ENCODE measurements at regions not wholly inside any gene's neighbourhood (a gene's known extent, or its start where the extent isn't known, plus 50 kb on each side); places are given as distances from the start of the nearest gene placed in this dataset.

DNA sequence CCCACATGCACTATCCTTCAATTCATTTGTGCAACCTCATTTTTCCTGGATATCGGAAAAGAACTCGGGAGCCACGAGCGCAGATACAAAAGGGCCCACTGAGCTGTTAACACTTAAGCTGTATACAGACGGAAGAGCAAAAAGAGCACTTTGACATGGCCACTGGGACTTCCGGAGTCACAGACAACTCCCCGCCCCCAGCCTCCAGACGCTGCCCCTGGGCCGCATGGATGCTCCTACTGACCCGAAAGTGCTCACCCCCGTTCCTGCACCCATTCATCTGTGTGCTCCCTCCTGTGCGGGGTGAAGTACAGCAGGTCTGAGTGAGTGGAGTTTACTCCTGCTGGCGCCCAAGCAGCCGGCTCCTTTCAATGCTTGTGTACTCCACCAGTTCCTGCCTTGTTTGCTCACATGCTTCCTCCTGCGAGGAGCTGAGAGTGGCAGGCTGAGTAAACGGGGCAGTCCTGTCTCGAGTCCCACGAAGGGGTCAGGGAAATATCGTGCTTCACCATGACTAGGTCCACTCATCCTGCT, 901.0 kb upstream of the CTNND2 start:
- H3K79me2 ChIP-seq (ENCODE audit: control insufficient read depth, insufficient read depth, low read length, unreplicated experiment): no peaks in the 10 kb centered on the region
- no peak overlapping the region for H3K27ac ChIP-seq (ENCODE audit: low read depth, low read length)
- H3K4me3 ChIP-seq (ENCODE audit: low read depth, low read length): no peak overlapping the region
- no peak overlapping the region for H2AFZ ChIP-seq (ENCODE audit: low read length, unreplicated experiment)
- H3K36me3 ChIP-seq (ENCODE audit: insufficient read depth, low read length): no peaks in the 10 kb centered on the region
- H3K4me1 ChIP-seq (ENCODE audit: control insufficient read depth, insufficient read depth, low read length, unreplicated experiment): no peaks in the 10 kb centered on the region
- H3K27me3 ChIP-seq (ENCODE audit: insufficient read depth, low read length): no peaks in the 10 kb centered on the region

DNA sequence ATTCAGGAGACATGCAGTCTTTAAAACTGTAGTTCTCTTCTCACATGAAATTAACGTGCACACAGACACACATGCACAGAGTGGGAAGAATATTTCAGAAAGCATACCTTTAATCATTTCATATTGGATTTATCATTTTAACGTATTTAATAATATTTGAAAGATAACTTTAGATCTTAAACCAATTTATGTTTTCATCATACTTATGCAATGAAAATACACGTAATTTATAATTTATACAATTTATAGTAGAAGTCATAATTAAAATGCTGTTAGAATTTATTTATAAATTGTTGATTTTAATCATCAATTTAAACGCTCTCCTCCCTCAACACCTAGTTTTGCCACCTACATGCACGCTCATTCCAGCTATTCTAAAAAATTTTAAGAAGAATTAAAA, 894.9 kb upstream of the CTNND2 start:
- H3K27me3 ChIP-seq (ENCODE audit: insufficient read depth, low read length): no peaks in the 10 kb centered on the region
- H2AFZ ChIP-seq (ENCODE audit: low read length, unreplicated experiment): no peak overlapping the region
- H3K36me3 ChIP-seq (ENCODE audit: insufficient read depth, low read length): no peaks in the 10 kb centered on the region
- H3K79me2 ChIP-seq (ENCODE audit: control insufficient read depth, insufficient read depth, low read length, unreplicated experiment): no peaks in the 10 kb centered on the region
- no peak overlapping the region for H3K27ac ChIP-seq (ENCODE audit: low read depth, low read length)
- no peak overlapping the region for H3K4me3 ChIP-seq (ENCODE audit: low read depth, low read length)
- H3K4me1 ChIP-seq (ENCODE audit: control insufficient read depth, insufficient read depth, low read length, unreplicated experiment): no peaks in the 10 kb centered on the region

DNA sequence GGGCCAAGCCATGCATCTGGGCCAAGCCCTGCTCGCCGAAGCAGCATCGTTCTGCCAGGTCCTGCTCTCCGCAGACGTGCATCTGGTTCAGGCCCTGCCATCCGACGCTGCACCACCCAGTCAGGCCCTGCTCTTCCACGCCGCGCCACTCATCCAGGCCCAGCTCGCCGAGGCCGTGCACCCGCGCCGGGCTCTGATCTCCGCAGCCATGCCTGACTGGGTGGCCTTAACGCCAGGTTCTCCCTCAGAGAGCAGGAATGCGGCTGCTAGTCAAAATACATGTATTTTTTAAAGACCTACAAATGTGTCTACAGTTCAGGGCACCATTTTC, 891.1 kb upstream of the CTNND2 start:
- Histone ChIP-seq H3K27ac (ENCODE audit: low read depth, low read length) (no peak overlapping the region), H2AFZ (ENCODE audit: low read length, unreplicated experiment) (no peak overlapping the region), H3K27me3 (ENCODE audit: insufficient read depth, low read length) (no peaks in the 10 kb centered on the region), H3K79me2 (ENCODE audit: control insufficient read depth, insufficient read depth, low read length, unreplicated experiment) (no peaks in the 10 kb centered on the region), H3K36me3 (ENCODE audit: insufficient read depth, low read length) (no peaks in the 10 kb centered on the region), H3K4me1 (ENCODE audit: control insufficient read depth, insufficient read depth, low read length, unreplicated experiment) (no peaks in the 10 kb centered on the region), H3K4me3 (ENCODE audit: low read depth, low read length) (no peak overlapping the region)

DNA sequence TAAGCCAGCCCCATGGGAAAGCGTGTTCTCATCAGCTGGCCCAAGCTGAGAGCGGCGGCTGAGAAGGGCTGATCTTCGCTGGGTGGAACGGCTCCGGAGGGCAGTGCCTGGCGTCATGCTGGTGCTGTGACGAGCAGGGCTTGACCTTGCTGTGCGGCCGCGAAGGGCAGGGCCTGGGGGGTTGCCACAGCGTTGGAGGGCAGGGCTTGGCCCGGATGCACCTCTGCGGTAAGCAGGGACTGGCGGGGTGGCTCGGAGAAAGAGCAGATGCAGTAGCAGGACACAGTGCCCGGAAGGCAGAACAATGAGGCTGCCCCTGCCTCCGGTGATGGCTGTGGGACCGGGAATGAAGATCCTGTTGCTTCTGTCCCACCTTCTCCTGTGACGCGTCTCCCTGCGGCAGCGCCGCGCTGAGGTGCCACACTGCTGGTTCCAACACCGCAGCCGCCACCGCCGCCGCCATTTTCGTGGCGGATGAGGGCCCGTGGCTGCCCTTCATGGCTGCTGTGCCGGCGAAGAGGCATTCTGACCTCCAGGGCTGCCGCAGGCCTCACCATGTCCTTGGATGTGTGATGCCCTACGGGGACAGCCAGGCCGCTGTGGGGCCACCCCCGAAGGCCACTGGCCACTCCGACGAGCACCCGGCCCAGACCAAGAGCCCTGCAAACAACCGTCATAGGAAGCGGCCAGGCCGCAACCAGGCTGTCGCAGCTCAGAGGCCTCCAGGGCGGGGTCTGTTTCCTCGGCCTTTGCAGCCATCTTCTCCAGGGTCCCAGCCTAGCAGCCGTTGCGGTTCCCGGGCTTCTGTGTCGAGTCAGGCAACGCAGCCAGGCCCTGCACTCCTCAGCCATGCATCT, 890.5 kb upstream of the CTNND2 start:
- Histone ChIP-seq H3K4me1 (ENCODE audit: control insufficient read depth, insufficient read depth, low read length, unreplicated experiment) (no peaks in the 10 kb centered on the region), H3K79me2 (ENCODE audit: control insufficient read depth, insufficient read depth, low read length, unreplicated experiment) (no peaks in the 10 kb centered on the region), H2AFZ (ENCODE audit: low read length, unreplicated experiment) (no peak overlapping the region), H3K27me3 (ENCODE audit: insufficient read depth, low read length) (no peaks in the 10 kb centered on the region), H3K4me3 (ENCODE audit: low read depth, low read length) (no peak overlapping the region), H3K36me3 (ENCODE audit: insufficient read depth, low read length) (no peaks in the 10 kb centered on the region), H3K27ac (ENCODE audit: low read depth, low read length) (no peak overlapping the region)

DNA sequence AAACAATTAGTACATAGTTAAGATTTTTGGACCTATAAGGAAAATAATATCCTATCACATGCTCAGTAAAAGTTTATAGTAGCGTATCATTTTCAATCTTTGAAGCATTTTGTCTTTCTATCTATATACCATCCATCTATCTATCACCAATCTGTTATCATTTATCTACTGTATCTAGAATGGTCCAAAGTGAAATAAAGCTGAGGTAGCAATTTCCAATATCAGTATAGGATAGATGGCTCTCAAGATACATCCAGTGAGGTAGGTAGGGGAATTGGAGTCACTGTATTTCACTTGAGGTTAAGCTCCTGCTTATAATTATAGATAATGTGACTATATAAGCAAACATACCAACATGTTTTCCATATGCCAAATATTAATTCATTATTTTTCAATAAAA, 889.1 kb upstream of the CTNND2 start:
- H2AFZ ChIP-seq (ENCODE audit: low read length, unreplicated experiment): no peak overlapping the region
- no peaks in the 10 kb centered on the region for H3K36me3 ChIP-seq (ENCODE audit: insufficient read depth, low read length)
- H3K79me2 ChIP-seq (ENCODE audit: control insufficient read depth, insufficient read depth, low read length, unreplicated experiment): no peaks in the 10 kb centered on the region
- no peaks in the 10 kb centered on the region for H3K27me3 ChIP-seq (ENCODE audit: insufficient read depth, low read length)
- H3K4me3 ChIP-seq (ENCODE audit: low read depth, low read length): no peak overlapping the region
- H3K4me1 ChIP-seq (ENCODE audit: control insufficient read depth, insufficient read depth, low read length, unreplicated experiment): no peaks in the 10 kb centered on the region
- H3K27ac ChIP-seq (ENCODE audit: low read depth, low read length): no peak overlapping the region

DNA sequence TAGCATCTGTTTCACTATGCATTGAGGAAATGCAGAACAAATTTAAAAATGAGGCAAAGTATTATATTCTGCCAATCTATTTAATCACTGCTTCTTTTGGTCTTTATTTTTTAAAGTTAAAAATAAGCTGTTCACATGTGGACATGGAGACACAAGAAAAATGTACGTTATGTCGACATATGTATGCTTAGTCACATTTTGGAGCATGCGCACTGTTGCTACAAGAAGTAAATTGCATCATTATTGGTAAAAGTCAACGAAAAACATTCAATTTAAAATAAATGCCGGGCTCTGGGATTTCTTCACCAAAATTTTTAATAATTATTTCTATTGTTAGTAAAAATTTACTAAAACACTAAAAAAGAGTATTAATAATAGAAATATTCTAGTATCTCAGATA, 876.3 kb upstream of the CTNND2 start:
- Histone ChIP-seq H3K4me3 (ENCODE audit: low read depth, low read length) (no peak overlapping the region), H2AFZ (ENCODE audit: low read length, unreplicated experiment) (no peak overlapping the region), H3K4me1 (ENCODE audit: control insufficient read depth, insufficient read depth, low read length, unreplicated experiment) (no peaks in the 10 kb centered on the region), H3K79me2 (ENCODE audit: control insufficient read depth, insufficient read depth, low read length, unreplicated experiment) (no peaks in the 10 kb centered on the region), H3K27me3 (ENCODE audit: insufficient read depth, low read length) (no peaks in the 10 kb centered on the region), H3K27ac (ENCODE audit: low read depth, low read length) (no peak overlapping the region), H3K36me3 (ENCODE audit: insufficient read depth, low read length) (no peaks in the 10 kb centered on the region)

DNA sequence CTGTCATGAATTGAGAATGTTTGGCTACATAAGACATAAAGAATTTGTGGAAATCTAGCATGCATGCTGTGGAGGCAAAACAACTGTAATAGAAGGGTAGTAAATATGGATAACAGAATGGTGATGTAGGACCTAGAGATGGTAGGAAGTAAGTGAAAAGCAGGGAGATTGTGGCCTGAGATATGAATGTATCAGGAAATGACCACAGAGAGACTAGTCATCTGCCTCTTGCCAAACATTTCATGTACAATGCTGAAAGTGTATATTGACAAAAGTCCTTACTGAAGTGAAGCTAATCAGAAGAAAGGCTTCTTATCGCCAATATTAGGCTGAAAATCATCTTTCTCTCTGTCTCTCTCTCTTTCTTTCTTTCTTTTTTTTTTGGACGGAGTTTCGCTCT, 873.1 kb upstream of the CTNND2 start:
- Histone ChIP-seq H3K4me3 (ENCODE audit: low read depth, low read length) (no peak overlapping the region), H3K27me3 (ENCODE audit: insufficient read depth, low read length) (no peaks in the 10 kb centered on the region), H3K79me2 (ENCODE audit: control insufficient read depth, insufficient read depth, low read length, unreplicated experiment) (no peaks in the 10 kb centered on the region)

DNA sequence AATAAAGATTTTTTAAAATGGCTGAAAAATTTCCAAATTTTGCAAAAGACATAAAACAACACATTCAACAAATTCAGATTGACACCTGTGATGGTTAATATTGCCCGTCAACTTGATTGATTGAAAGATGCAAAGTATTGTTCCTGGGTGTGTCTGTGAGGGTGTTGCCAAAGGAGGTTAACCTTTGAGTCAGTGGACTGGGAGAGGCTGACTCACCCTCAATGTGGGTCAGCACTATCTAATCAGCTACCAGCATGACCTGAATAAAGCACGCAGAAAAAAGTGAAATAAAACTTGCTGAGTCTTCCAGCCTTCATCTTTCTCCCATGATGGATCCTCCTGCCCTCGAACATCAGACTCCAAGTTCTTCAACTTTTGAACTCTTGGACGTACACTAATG, 868.0 kb upstream of the CTNND2 start:
- H3K79me2 ChIP-seq (ENCODE audit: control insufficient read depth, insufficient read depth, low read length, unreplicated experiment): no peaks in the 10 kb centered on the region
- no peaks in the 10 kb centered on the region for H3K4me1 ChIP-seq (ENCODE audit: control insufficient read depth, insufficient read depth, low read length, unreplicated experiment)
- H3K36me3 ChIP-seq (ENCODE audit: insufficient read depth, low read length): no peaks in the 10 kb centered on the region
- H2AFZ ChIP-seq (ENCODE audit: low read length, unreplicated experiment): no peak overlapping the region
- H3K4me3 ChIP-seq (ENCODE audit: low read depth, low read length): no peak overlapping the region
- no peak overlapping the region for H3K27ac ChIP-seq (ENCODE audit: low read depth, low read length)
- H3K27me3 ChIP-seq (ENCODE audit: insufficient read depth, low read length): no peaks in the 10 kb centered on the region

More for the DNA sequence above, 873.1 kb upstream of the CTNND2 start:
- no peak overlapping the region for H2AFZ ChIP-seq (ENCODE audit: low read length, unreplicated experiment)
- no peaks in the 10 kb centered on the region for H3K4me1 ChIP-seq (ENCODE audit: control insufficient read depth, insufficient read depth, low read length, unreplicated experiment)
- no peak overlapping the region for H3K27ac ChIP-seq (ENCODE audit: low read depth, low read length)
- H3K36me3 ChIP-seq (ENCODE audit: insufficient read depth, low read length): no peaks in the 10 kb centered on the region

DNA sequence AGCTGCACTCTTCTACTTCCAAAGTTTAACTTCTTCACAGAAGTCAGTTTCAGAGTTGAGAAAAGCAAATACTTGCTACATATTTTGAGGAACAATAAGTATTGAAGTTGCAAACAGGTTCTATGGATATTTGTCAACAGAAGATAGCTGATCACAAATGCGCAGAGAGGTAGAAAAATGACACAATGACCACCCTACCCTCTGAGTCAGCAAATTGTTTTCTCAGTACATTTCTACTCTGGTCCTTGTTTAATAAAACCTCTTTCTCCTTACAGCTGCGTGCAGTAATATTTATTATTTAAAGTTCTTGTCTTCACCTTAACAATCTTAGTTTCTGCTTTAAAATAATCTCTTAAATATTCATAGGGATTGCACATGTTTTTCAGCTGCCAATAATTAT, 855.1 kb upstream of the CTNND2 start:
- no peaks in the 10 kb centered on the region for H3K79me2 ChIP-seq (ENCODE audit: control insufficient read depth, insufficient read depth, low read length, unreplicated experiment)
- H3K4me3 ChIP-seq (ENCODE audit: low read depth, low read length): no peak overlapping the region
- no peaks in the 10 kb centered on the region for H3K27me3 ChIP-seq (ENCODE audit: insufficient read depth, low read length)
- no peaks in the 10 kb centered on the region for H3K4me1 ChIP-seq (ENCODE audit: control insufficient read depth, insufficient read depth, low read length, unreplicated experiment)
- no peak overlapping the region for H3K27ac ChIP-seq (ENCODE audit: low read depth, low read length)
- H3K36me3 ChIP-seq (ENCODE audit: insufficient read depth, low read length): no peaks in the 10 kb centered on the region
- H2AFZ ChIP-seq (ENCODE audit: low read length, unreplicated experiment): no peak overlapping the region

DNA sequence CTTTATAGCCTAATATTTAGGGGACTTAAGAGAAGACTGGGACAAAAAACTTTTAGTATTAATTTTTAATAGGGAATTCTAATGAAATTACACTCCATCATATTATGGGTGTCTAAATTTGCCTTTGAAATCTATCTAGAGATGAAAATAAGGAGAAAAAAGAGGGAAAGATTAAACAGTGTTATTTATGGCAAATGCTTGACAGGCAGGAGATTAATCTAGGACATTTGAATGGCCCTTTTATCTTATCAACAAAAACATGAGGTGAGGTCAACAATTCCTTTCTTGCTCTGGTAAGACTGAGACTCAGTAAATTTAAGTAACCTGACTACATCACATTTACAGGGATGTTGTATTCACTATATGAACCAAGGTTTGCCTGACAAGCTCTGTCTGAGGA, 852.8 kb upstream of the CTNND2 start:
- no peaks in the 10 kb centered on the region for H3K27me3 ChIP-seq (ENCODE audit: insufficient read depth, low read length)
- no peak overlapping the region for H3K27ac ChIP-seq (ENCODE audit: low read depth, low read length)
- no peaks in the 10 kb centered on the region for H3K79me2 ChIP-seq (ENCODE audit: control insufficient read depth, insufficient read depth, low read length, unreplicated experiment)
- no peak overlapping the region for H2AFZ ChIP-seq (ENCODE audit: low read length, unreplicated experiment)
- H3K36me3 ChIP-seq (ENCODE audit: insufficient read depth, low read length): no peaks in the 10 kb centered on the region
- H3K4me3 ChIP-seq (ENCODE audit: low read depth, low read length): no peak overlapping the region
- no peaks in the 10 kb centered on the region for H3K4me1 ChIP-seq (ENCODE audit: control insufficient read depth, insufficient read depth, low read length, unreplicated experiment)

DNA sequence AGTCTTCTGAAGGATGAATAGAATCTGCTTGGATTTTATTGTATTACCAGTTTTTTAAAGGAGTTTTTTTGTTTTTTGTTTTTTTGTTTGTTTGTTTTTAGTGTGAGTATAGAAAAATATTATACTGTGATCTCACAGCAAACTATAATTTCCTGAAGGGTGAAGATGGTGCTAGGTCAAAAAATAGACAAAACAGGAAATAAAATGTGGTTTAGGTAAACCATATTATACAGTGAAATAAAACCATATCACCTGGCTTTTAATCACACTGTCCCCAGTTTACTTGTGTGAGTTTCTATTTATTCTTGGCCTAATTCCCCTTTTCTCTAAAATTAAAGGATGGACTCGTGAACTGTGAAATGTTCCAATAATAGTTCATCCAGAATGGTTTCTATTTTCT, 841.3 kb upstream of the CTNND2 start:
- H3K4me1 ChIP-seq (ENCODE audit: control insufficient read depth, insufficient read depth, low read length, unreplicated experiment): no peaks in the 10 kb centered on the region
- no peak overlapping the region for H3K4me3 ChIP-seq (ENCODE audit: low read depth, low read length)
- no peaks in the 10 kb centered on the region for H3K36me3 ChIP-seq (ENCODE audit: insufficient read depth, low read length)
- no peaks in the 10 kb centered on the region for H3K27me3 ChIP-seq (ENCODE audit: insufficient read depth, low read length)
- no peak overlapping the region for H3K27ac ChIP-seq (ENCODE audit: low read depth, low read length)
- H2AFZ ChIP-seq (ENCODE audit: low read length, unreplicated experiment): no peak overlapping the region
- no peaks in the 10 kb centered on the region for H3K79me2 ChIP-seq (ENCODE audit: control insufficient read depth, insufficient read depth, low read length, unreplicated experiment)

Data from ACC112 (cell line).